GM12878 (cell line): ENCODE measurements at regions not wholly inside any gene's neighbourhood (a gene's known extent, or its start where the extent isn't known, plus 50 kb on each side); places are given as distances from the start of the nearest gene placed in this dataset.

Experiments used
- ATAC-seq: fragments of 200-7000 bp; cut with Tn5 transposase; 3 replicates; pipeline ENCODE4 v1.9.1; 2020; ENCODE audit warnings: mild to moderate bottlenecking, moderate library complexity
- BruUV-seq: library from RNA; stranded (reverse); fragments of 400-500 nt; replicated peaks from 2 replicates; lab custom pipeline; 2021; lab: Mats Ljungman, UMichigan
- CTCF ChIA-PET: fragments of 300-600 bp; sonication (Branson Sonifier 250); formaldehyde crosslinking; extraction: SDS; loops from one replicate; lab custom pipeline; 2021; ENCODE audit warnings: inconsistent platforms; lab: Yijun Ruan, JAX
- POLR2A ChIA-PET: fragments of 350-600 bp; formaldehyde crosslinking; extraction: SDS; loops from one replicate; lab custom pipeline; 2021; ENCODE audit warnings: inconsistent platforms; lab: Charles Lee
- RAD21 ChIA-PET: fragments of 300-600 bp; sonication (Branson Sonifier 250); formaldehyde crosslinking; loops from one replicate; lab custom pipeline; 2023; ENCODE audit warnings: antibody characterized with exemption; ENCODE audit not compliant: unreplicated experiment; lab: Charles Lee
- SMC1A ChIA-PET: fragments of 300-600 bp; sonication (Branson Sonifier 250); formaldehyde crosslinking; loops from one replicate; lab custom pipeline; 2023; ENCODE audit not compliant: unreplicated experiment, uncharacterized antibody; lab: Charles Lee
- DNase-seq: peaks from one replicate; pipeline ENCODE4 v3.0.0-alpha.2; 2011; ENCODE audit warnings: low read depth, low spot score
- FAIRE-seq: peaks from 3 replicates; lab custom pipeline; 2011; peaks lifted over from hg19 to GRCh38; lab: Jason Lieb, UNC
- H2AFZ ChIP-seq: 2 replicates; pipeline ENCODE4 v1.6.0; 2011; ENCODE audit warnings: low read depth, low read length, control low read depth; ENCODE audit not compliant: control insufficient read depth
- H3K27ac ChIP-seq: 2 replicates; pipeline ENCODE4 v1.5.1; 2011; ENCODE audit warnings: control low read depth; ENCODE audit not compliant: control insufficient read depth, insufficient read depth
- H3K27me3 ChIP-seq, 2 experiments: replicated peaks in 1 of 2; 2 replicates each; pipeline versions ENCODE4 v1.6.0 to v1.6.1; 2011; ENCODE audit warnings: low read length in 1 of 2; ENCODE audit not compliant: control insufficient read depth in 2 of 2, insufficient read depth in 2 of 2
- H3K36me3 ChIP-seq, 2 experiments: 2 replicates each; pipeline ENCODE4 v1.5.1; 2011; ENCODE audit warnings: low read length in 1 of 2; ENCODE audit not compliant: control insufficient read depth in 2 of 2, insufficient read depth in 2 of 2
- H3K4me1 ChIP-seq: 2 replicates; pipeline ENCODE4 v1.6.1; 2011; ENCODE audit warnings: mild to moderate bottlenecking, low read length, moderate library complexity, mixed read lengths; ENCODE audit not compliant: control insufficient read depth, insufficient read depth
- H3K4me2 ChIP-seq: 2 replicates; pipeline ENCODE4 v1.6.0; 2011; ENCODE audit warnings: control low read depth; ENCODE audit not compliant: control insufficient read depth, insufficient read depth
- H3K4me3 ChIP-seq: fragments of 200-600 bp; sonication (generic); 2 replicates; pipeline ENCODE4 v1.5.1; 2016
- H3K79me2 ChIP-seq: 2 replicates; pipeline ENCODE4 v1.6.0; 2011; ENCODE audit warnings: low read length; ENCODE audit not compliant: control insufficient read depth, insufficient read depth
- H3K9ac ChIP-seq: 2 replicates; pipeline ENCODE4 v1.8.0; 2011; ENCODE audit warnings: low read length, control low read depth, mixed read lengths; ENCODE audit not compliant: control insufficient read depth, insufficient read depth
- H3K9me3 ChIP-seq: replicated peaks from 3 replicates; pipeline ENCODE4 v1.5.1; 2011; ENCODE audit warnings: mild to moderate bottlenecking, low read length; ENCODE audit not compliant: control insufficient read depth, insufficient read depth
- H4K20me1 ChIP-seq: 2 replicates; pipeline ENCODE4 v1.6.0; 2011; ENCODE audit not compliant: control insufficient read depth, insufficient read depth
- CBFB ChIP-seq: IDR thresholded peaks from 2 replicates; pipeline ENCODE4 v1.6.1; 2016; ENCODE audit warnings: antibody characterized with exemption, low read depth
- TCF12 ChIP-seq: IDR thresholded peaks from 2 replicates; pipeline ENCODE4 v1.6.1; 2011; ENCODE audit warnings: low read depth, mild to moderate bottlenecking, low read length
- WGBS: methylation state at CpG from one replicate; pipeline ENCODE4 v1.1.6; 2016; ENCODE audit warnings: low lambda C conversion rate; ENCODE audit not compliant: insufficient replicate concordance, insufficient coverage; ENCODE audit errors: missing lambda C conversion rate; 5-methylcytosine and 5-hydroxymethylcytosine counted together
- in situ Hi-C: fragments of 300-500 bp; cut with MboI; formaldehyde crosslinking; loops from 9 replicates; pipeline ENCODE4 v1.14.3; 2018; ENCODE audit warnings: mixed read lengths
- intact Hi-C: fragments of 100-400 bp; cut with micrococcal nuclease; formaldehyde crosslinking; loops from one replicate; pipeline ENCODE4 v1.14.2; 2022; ENCODE audit not compliant: unreplicated experiment
- TF ChIP-seq, protein P1 (sequence below): IDR thresholded peaks from 2 replicates; pipeline ENCODE4 v1.6.1; 2012; ENCODE audit warnings: mild to moderate bottlenecking, low read depth, low read length

DNA sequence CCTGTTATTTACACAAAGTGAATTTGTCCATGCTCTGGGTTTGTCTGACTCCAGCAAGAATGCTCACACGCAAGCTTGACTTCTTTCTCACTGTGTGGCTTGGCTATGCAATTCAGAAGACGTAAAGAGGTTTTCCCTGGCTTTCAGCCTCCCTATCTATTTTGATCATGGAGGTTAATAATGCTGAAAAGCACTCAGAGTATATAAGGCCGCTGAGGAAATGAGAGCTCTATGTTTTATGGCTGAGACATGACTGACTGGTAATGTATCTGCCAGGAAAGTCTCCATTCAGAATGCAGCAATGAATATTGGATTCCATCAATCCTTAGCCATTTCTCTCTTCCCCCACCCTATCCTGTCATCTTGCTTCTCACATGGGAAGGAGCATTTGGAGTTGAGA, 417.3 kb downstream of the DMAC1 start (continued):
- TF ChIP-seq CBFB, result no peak

DNA sequence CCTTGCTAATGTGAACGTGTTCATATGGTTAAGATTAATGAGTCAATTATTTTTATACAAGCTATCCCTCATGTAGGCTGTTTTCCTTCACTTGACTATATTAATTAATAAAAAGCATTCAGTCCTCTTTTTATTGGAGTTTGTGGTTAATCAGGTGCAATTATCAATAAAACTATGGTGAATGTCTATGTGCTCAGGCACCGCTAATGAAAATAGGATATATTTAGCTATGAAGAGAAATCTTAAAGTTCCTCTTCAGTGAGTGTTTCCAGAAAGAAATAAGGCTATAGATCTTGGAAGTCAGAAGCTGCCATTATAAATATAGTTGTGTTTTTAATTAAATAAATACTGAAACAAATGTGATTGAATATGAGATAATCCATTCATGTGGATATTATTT, 422.1 kb downstream of the DMAC1 start:
- H3K9ac ChIP-seq, result no peak overlapping the region
- H3K4me3 ChIP-seq, result no peak overlapping the region
- ChIA-PET RAD21 (no interaction called here), POLR2A (interaction anchor here (0.5 kb wide), 1 partner anchor 1248 kb away, joined by 5 read pairs; no protein-coding TSS in a partner anchor), CTCF (interaction anchor here (1.2 kb wide), 1 partner anchor 16 kb away, joined by 3 read pairs; no protein-coding TSS in a partner anchor), SMC1A (no interaction called here)
- FAIRE-seq (no peak), DNase-seq (no peak), ATAC-seq (no peak)
- H4K20me1 ChIP-seq, result no peaks in the 10 kb centered on the region
- H3K4me2 ChIP-seq, result no peak overlapping the region
- no peak overlapping the region for H2AFZ ChIP-seq
- H3K36me3 ChIP-seq, result no peaks in the 10 kb centered on the region
- no TSS peak for BruUV-seq
- in situ Hi-C loops (no loop called here), intact Hi-C loops (no loop called here)
- H3K27me3 ChIP-seq, result no peaks in the 10 kb centered on the region
- H3K9me3 ChIP-seq, result no peaks in the 10 kb centered on the region
- no peak for TF ChIP-seq TCF12
- TF ChIP-seq, protein P1, sequence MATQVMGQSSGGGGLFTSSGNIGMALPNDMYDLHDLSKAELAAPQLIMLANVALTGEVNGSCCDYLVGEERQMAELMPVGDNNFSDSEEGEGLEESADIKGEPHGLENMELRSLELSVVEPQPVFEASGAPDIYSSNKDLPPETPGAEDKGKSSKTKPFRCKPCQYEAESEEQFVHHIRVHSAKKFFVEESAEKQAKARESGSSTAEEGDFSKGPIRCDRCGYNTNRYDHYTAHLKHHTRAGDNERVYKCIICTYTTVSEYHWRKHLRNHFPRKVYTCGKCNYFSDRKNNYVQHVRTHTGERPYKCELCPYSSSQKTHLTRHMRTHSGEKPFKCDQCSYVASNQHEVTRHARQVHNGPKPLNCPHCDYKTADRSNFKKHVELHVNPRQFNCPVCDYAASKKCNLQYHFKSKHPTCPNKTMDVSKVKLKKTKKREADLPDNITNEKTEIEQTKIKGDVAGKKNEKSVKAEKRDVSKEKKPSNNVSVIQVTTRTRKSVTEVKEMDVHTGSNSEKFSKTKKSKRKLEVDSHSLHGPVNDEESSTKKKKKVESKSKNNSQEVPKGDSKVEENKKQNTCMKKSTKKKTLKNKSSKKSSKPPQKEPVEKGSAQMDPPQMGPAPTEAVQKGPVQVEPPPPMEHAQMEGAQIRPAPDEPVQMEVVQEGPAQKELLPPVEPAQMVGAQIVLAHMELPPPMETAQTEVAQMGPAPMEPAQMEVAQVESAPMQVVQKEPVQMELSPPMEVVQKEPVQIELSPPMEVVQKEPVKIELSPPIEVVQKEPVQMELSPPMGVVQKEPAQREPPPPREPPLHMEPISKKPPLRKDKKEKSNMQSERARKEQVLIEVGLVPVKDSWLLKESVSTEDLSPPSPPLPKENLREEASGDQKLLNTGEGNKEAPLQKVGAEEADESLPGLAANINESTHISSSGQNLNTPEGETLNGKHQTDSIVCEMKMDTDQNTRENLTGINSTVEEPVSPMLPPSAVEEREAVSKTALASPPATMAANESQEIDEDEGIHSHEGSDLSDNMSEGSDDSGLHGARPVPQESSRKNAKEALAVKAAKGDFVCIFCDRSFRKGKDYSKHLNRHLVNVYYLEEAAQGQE, result no peak
- H3K27ac ChIP-seq, result no peak overlapping the region
- 2% methylated on average over 2 of the region's 2 CpGs for WGBS
- H3K79me2 ChIP-seq, result no peaks in the 10 kb centered on the region
- H3K4me1 ChIP-seq, result no peaks in the 10 kb centered on the region
